Activated CD8-positive, alpha-beta memory T cell treated with anti-CD3 and anti-CD28 coated beads for 48 hours (primary cell): ENCODE measurements at regions not wholly inside any gene's neighbourhood (a gene's known extent, or its start where the extent isn't known, plus 50 kb on each side); places are given as distances from the start of the nearest gene placed in this dataset.
"Not testable (repeated sequence)": the region's sequence is repeated elsewhere in the genome, so short reads cannot be mapped to it uniquely, and the experiment has no call there.

Experiments used
- DNase-seq, 3 experiments: peaks; one replicate each; pipeline ENCODE4 v3.0.0-alpha.2; 2020; ENCODE audit warnings: low read depth in 2 of 3, low spot score in 2 of 3

- DNase-seq = no peak
Measured at GRCh38 chr2:16063251-16063850, 123.0 kb downstream of the MYCN start.

DNA sequence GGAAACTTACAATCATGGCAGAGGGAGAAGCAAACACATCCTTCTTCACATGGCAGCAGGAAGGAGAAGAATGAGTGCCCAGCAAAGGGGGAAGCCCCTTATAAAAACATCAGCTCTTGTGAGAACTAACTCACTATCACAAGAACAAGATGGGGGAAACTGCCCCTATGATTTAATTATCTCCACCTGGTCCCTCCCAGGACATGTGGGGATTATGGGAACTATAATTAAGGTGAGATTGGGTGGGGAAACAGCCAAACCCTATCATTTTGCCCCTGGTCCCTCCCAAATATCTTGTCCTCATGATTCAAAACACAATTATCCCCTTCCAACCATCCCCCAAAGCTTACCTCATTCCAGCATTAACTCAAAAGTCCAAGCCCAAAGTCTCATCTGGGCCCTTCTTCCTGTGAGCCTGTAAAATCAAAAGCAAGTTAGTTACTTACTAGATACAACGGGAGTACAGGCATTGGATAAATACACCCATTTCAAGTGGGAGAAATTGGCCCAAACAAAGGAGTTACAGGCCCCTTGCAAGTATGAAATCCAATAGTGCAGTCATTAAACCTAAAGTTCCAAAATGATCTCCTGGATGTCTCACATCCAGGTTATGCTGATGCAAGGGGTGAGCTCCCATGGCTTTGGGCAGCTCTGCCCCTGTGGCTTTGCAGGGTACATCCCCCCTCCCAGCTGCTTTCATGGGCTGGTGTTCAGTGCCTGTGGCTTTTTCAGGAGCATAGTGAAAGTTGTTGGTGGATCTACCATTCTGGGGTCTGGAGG is 122.3 kb downstream of the MYCN start:
- no peak for DNase-seq

DNA sequence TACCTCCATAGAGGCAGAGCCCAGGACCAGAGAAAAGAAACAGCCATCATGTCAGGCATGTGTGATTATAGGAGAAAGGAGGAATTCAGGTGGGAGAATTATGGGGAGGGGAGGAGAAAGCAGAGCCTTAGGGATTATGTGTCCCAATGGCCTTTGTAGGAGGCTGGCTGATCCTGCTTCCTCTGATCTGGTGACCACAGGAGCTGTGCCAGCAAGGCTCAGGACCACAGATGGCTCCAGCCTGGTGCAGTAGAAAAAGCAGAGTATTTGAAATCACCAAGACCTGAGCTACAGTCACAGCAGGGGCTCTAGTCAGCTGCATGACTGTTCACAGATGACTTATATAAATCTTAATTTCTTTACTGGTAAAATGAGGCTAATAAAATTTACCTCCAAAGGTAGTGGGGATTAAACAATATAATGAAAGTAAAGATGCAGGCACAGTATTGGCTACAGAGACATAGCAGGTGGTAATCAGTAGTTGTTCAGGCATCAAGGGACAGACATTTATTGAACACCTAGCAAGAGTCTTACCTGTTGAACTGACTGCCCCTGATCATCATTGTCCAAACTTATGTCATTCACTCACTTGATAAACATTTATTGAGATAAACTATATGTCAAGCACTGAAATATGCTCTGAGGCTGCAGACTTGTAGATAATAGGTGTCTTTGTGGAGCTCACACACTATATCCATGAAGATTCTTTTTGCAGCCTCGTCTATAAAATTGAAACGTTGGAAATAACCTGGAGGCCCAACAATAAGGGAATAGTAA is 121.3 kb downstream of the MYCN start:
- DNase-seq = no peak

- DNase-seq = no peak
Measured at GRCh38 chr2:16060936-16061338, 120.6 kb downstream of the MYCN start.

GRCh38 chr2:16060125-16060935 is 120.0 kb downstream of the MYCN start:
- DNase-seq = no peak

GRCh38 chr2:16059393-16060016 is 119.2 kb downstream of the MYCN start:
- no peak for DNase-seq

DNA sequence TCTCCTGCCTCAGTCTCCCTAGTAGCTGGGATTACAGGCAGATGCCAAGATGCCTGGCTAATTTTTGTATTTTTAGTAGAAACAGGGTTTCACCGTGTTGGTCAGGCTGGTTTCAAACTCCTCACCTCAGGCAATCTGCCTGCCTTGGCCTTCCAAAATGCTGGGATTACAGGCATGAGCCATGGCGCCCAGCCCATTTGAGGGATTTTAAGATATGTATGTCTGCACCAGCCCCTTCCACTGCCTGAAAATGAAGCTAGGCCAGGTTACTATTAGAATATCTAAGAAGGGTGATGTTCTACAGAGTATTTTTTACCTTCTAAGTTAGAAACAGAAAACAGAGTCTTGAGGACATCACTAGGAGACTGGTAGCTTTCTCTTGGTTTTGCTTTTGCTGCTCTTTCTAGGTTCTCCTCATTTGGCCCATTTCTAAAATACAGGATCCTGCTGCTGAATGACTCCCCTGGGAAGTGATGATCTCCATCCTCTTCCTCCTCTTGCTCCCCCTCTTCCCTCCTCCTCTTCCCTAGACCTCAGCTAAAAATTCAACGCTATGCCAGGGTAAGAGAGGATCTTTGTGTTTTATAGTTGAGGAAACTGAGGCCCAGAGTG is 118.5 kb downstream of the MYCN start:
- no peak for DNase-seq

DNA sequence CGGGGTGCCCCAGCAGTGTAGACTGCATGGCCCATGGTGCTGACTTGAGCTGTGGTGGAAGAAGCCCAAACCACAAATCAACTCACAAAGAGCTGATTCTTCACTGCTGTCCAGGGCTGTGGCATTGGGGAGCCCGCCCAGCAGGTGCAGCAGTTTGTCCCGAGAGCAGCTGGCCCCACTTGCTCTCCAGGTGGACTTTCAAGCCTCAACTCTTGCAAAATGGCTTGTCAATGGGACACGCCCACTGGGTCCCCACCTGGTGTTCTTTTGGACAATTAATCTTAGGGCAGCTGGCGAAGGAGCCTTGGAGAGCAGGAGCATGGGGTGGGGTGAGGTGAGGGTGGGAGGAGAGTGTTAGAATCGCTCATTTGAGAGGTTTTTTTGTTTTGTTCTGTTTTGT is 117.9 kb downstream of the MYCN start:
- no peak for DNase-seq

GRCh38 chr2:16057661-16058060 is 117.3 kb downstream of the MYCN start:
- DNase-seq = no peak

DNA sequence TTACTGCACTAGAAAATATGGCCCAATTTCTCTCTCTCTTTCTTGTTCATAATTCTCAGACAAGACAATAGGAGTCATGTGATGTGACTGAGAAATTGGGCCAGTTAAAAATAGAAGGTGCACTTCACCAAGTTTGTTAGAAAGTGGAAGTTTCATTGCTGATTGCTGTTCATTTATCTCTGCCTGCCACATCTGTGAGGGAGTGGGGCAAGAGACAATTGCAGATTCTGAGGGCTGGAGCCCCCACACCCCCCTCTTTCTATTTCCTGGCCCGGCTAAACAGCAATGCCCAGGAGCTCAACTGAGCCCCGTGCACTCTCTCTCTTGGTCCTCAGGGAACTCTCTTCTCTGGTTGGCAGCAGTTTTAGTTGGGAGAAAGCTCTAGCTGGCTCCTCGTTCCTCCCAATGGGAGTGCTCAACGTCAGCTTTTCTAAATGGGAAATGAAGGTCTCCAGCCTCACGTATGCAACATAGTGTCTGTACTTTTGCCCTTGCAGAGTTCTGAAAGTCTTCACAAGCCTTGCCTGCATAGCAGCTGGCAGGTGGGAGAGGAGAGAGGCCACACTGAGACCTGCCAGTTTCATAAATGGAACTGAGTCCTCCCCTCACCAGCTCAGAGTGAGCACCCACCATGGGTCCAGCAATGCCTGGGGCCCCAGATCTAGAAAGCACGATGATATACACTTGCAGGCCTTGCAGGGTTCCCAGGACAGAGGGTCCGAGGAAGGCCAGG is 115.7 kb downstream of the MYCN start:
- DNase-seq = no peak

DNA sequence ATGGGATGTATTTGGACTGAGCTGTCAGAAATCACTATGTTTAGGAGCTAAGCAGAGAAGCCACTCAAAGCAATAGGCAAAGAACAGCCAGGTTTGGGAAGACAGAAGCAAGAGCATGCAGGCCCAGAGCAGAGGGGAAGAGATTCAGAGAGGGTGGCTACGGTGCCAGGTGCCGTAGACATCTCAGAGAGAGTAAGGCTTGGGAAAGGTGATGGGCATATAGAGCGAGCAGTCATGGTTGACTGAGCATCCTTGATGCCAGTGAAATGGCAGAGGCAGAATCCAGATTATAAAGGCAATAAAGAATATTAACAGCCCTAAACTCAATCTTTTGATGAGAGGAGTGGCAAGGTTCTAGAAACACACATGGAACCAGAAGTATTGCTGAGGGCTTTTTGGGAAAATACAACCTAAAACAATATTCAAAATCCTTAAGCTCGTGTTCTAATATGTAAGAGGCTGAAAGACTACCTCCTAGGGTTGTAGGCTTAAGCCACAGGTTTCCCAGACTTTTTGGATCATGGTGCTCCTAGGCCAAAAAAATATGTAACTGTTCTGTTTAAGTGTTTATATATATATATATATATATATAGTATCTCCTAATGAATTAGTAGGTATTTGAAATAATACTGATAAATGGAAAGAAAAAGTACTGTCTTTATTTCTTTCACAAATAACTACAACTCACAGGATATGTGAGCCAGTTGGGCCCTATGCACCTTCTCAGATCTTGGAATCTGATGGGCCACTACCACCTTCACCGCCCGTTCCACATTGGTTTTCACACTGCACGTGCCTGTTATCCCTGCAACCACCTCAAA is 113.3 kb downstream of the MYCN start:
- no peak for DNase-seq

GRCh38 chr2:16052571-16053052 is 112.3 kb downstream of the MYCN start:
- DNase-seq = not testable (repeated sequence)

DNA sequence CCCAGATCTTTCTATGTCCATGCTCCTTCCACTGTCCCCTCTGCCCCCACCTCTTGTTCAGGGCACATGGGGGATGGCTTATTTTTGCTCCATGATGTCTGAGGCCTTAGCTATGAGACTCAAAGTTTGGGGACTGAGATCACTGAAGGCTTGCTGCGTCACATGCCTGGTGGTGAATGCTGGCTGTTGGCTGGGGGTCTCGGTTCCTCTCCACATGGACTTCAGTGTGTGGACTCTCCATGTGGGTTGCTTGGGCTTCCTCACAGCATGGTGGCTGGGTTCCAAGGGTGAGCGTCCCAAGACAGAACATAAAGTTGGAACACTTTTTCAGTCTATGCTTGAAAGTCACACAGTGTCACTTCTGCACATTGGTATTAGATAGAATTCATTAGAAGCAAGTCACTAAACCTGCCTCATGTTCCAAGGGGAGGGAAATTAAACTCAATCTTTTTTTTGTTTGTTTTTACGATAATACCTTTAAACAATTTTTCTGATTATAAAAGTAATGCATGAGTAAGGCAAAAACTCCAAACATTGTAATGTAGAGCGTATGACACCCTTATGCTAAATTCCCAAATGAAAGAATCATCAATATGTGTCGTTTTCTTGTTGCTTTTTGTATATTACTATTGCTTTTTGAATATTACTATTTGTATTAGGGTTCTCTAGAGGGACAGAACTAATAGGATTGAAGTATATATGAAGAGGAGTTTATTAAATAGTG is 111.7 kb downstream of the MYCN start:
- DNase-seq = no peak

DNA sequence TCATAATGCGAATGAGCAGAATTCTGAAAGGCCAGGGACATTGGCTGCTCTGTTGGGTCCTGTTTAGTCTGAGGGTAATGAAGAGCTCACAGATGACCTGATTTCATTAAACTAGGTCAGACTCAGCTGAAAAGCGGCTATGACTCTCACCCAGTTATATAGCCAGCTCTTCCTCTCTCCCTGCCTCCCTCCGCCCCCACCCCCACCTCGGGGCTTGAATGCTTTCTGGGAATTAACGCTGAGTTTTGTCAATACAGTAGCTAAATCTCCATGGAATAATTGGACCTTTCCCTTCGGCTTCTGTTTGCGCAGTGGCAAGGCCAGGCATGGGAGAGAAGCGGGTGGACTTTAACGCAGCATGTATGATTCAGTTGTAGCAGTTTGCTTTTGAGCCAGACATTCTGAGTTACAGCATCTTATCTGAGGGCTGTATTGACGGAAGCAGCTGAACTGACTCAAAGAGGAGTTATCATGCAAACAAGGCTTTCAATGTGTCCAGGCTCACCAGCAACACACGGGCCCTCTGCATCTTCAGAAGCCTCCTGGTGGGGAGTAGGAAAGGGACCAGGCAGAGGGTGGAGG is 110.6 kb downstream of the MYCN start:
- DNase-seq = no peak

DNA sequence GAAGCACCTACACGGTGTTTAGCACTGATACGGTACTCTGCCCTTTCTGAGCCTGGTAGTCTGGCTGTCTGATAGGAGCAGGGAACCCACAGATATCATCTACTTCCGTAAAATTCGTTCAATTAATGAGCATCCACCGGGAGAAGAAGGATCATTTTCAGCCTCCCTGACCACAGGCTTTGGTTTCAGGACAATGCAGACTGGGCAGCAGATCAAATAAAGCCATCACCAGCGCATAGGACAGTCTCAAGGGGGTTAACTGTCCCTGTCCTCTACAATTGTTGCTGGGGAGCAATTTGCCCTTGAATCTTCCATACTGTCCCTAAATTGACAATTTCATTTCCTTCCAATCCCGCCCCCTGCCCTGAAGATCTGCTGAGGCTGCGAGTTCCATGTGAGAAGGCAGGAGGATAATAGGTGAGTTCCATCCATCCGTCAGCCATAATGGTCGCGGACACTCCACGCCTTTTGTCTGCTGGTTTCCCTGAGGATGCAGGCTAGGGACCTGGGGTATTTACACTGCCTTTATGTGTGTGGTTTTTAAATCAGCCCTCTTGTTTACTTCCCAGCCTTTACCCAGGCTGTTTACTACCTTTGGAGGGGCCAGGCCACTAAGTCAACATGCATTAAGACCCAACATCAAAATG is 110.0 kb downstream of the MYCN start:
- DNase-seq = no peak

DNA sequence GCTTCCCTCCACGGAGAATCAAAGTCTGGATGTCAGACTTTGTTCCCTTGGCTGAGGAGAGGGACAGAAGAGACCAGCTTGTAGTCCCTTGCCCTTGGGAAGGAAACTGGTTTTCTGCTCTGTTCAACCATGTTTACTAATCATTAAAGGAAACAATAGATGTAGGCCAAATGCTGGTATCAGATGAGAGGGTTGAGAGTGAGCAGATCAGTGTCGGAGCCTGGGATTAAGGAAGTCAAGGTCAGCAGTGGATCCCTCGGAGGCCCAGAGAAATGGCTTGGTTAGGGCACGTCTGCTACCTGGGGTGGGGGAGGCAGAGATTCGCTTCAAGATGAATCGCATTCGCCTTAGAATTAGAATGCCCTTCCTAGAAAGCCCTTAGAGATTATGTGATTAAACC is 109.1 kb downstream of the MYCN start:
- no peak for DNase-seq

DNA sequence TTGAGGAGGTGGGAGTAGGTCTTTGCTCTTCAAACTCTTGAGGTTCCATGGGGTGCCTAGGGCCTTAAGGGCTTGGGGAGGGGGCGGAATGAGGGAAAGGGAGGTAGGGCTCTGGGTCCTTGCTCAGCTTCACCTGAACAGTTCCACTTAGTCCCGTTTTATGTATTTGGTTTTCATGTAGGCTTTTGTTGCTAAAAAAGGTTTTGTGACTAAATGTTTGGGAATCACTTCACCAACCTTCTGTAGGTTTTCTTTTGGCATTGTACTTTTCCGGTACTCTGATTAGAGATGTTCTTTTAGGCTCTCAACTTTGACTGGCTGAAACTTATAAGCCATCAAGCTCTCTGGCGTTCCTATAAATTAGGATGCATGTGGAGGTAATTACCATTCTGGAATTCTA is 108.1 kb downstream of the MYCN start:
- no peak for DNase-seq
